CD14-positive monocyte (primary cell): ENCODE measurements at regions not wholly inside any gene's neighbourhood (a gene's known extent, or its start where the extent isn't known, plus 50 kb on each side); places are given as distances from the start of the nearest gene placed in this dataset.

ENCODE experiments used
- DNase-seq, 3 donors: peaks; one replicate each; pipeline ENCODE4 v3.0.0-alpha.2; 2011 to 2022
- H2AFZ ChIP-seq: 2 replicates; pipeline ENCODE4 v1.6.0; 2012; ENCODE audit warnings: mild to moderate bottlenecking, low read depth, low read length, inconsistent platforms; ENCODE audit not compliant: insufficient read depth, poor library complexity, severe bottlenecking
- H3K27ac ChIP-seq, 2 donors: 1 replicate in 1 of 2; 2 replicates in 1 of 2; pipeline ENCODE4 v1.5.1; 2012 to 2013; ENCODE audit warnings: low read length in 2 of 2, control low read depth in 1 of 2, inconsistent platforms in 1 of 2, low read depth in 1 of 2, mild to moderate bottlenecking in 1 of 2
- H3K27me3 ChIP-seq, 2 donors: one replicate each; pipeline versions ENCODE4 v1.6.0 to v1.6.1; 2011 to 2013; ENCODE audit warnings: low read length in 2 of 2; ENCODE audit not compliant: control insufficient read depth in 2 of 2, insufficient read depth in 2 of 2
- H3K36me3 ChIP-seq, 2 donors: replicated peaks in 1 of 2; 1 replicate in 1 of 2; 2 replicates in 1 of 2; pipeline versions ENCODE4 v1.5.1 to v1.6.1; 2012 to 2013; ENCODE audit warnings: low read length in 2 of 2, control low read depth in 1 of 2, inconsistent platforms in 1 of 2, mild to moderate bottlenecking in 1 of 2; ENCODE audit not compliant: insufficient read depth in 2 of 2, control insufficient read depth in 1 of 2
- H3K4me1 ChIP-seq, 2 donors: 1 replicate in 1 of 2; 2 replicates in 1 of 2; pipeline versions ENCODE4 v1.5.1 to v1.6.1; 2012 to 2013; ENCODE audit warnings: low read length in 2 of 2, control low read depth in 1 of 2, inconsistent platforms in 1 of 2, mild to moderate bottlenecking in 1 of 2, moderate library complexity in 1 of 2; ENCODE audit not compliant: insufficient read depth in 2 of 2, control insufficient read depth in 1 of 2
- H3K4me2 ChIP-seq: replicated peaks from 2 replicates; pipeline ENCODE3; 2012; ENCODE audit warnings: low read length, moderate library complexity, mild to moderate bottlenecking; ENCODE audit not compliant: poor library complexity, severe bottlenecking; ENCODE audit errors: extremely low read depth
- H3K4me3 ChIP-seq, 3 experiments: fragments of 200-600 bp in 1 of 3; sonication (generic) in 1 of 3; replicated peaks in 1 of 3; 1 replicate in 2 of 3; 2 replicates in 1 of 3; pipeline ENCODE4 v1.5.1; 2011 to 2013; ENCODE audit warnings: low read length in 3 of 3, mild to moderate bottlenecking in 3 of 3, control low read depth in 2 of 3, low read depth in 2 of 3, inconsistent platforms in 1 of 3, moderate library complexity in 1 of 3
- H3K79me2 ChIP-seq: 2 replicates; pipeline ENCODE4 v1.6.0; 2012; ENCODE audit warnings: mild to moderate bottlenecking, control low read depth, inconsistent platforms, low read length, moderate library complexity; ENCODE audit not compliant: insufficient read depth
- H3K9ac ChIP-seq: 2 replicates; pipeline ENCODE4 v1.6.0; 2017; ENCODE audit warnings: low read length, mild to moderate bottlenecking; ENCODE audit not compliant: insufficient read depth, poor library complexity, severe bottlenecking
- H3K9me3 ChIP-seq, 2 donors: replicated peaks in 1 of 2; 1 replicate in 1 of 2; 2 replicates in 1 of 2; pipeline versions ENCODE4 v1.5.1 to v1.6.1; 2012 to 2013; ENCODE audit warnings: low read length in 2 of 2, control low read depth in 1 of 2; ENCODE audit not compliant: control insufficient read depth in 1 of 2, insufficient read depth in 1 of 2
- H4K20me1 ChIP-seq: 2 replicates; pipeline ENCODE4 v1.6.0; 2012; ENCODE audit warnings: mild to moderate bottlenecking, low read length, control low read depth, moderate library complexity; ENCODE audit not compliant: insufficient read depth
- H3K27ac Mint-ChIP-seq, 7 donors: one replicate each; pipeline ENCODE4 v1.8.0; 2020; ENCODE audit warnings: mild to moderate bottlenecking in 7 of 7, mixed read lengths in 7 of 7, moderate library complexity in 6 of 7, inconsistent platforms in 2 of 7
- H3K27me3 Mint-ChIP-seq, 3 donors: one replicate each; pipeline ENCODE4 v1.8.0; 2021 to 2022; ENCODE audit warnings: low read depth in 3 of 3, mild to moderate bottlenecking in 3 of 3, mixed read lengths in 3 of 3, moderate library complexity in 3 of 3, inconsistent platforms in 1 of 3
- H3K36me3 Mint-ChIP-seq, 2 donors: one replicate each; pipeline ENCODE4 v1.8.0; 2020; ENCODE audit warnings: mixed read lengths in 2 of 2, inconsistent platforms in 1 of 2, mild to moderate bottlenecking in 1 of 2
- H3K4me1 Mint-ChIP-seq: one replicate; pipeline ENCODE4 v1.8.0; 2020; ENCODE audit warnings: mild to moderate bottlenecking, mixed read lengths
- H3K4me3 Mint-ChIP-seq, 2 donors: one replicate each; pipeline ENCODE4 v1.8.0; 2020; ENCODE audit warnings: mild to moderate bottlenecking in 2 of 2, mixed read lengths in 2 of 2, moderate library complexity in 1 of 2
- H3K9me3 Mint-ChIP-seq, 7 donors: one replicate each; pipeline ENCODE4 v1.8.0; 2020 to 2022; ENCODE audit warnings: mixed read lengths in 7 of 7, mild to moderate bottlenecking in 6 of 7, moderate library complexity in 6 of 7, inconsistent platforms in 2 of 7
- WGBS: methylation state at CpG from one replicate; pipeline ENCODE4 v1.1.5; 2013; ENCODE audit warnings: missing lambda C conversion rate; ENCODE audit not compliant: insufficient coverage; 5-methylcytosine and 5-hydroxymethylcytosine counted together
- intact Hi-C, 2 donors: fragments of 100-400 bp; cut with micrococcal nuclease; formaldehyde crosslinking; loops; one replicate each; pipeline versions ENCODE4 v1.15.0 to v1.15.1; 2023
- TF ChIP-seq, protein P1 (sequence below): fragments of 200-600 bp; IDR thresholded peaks from one replicate; pipeline ENCODE4 v1.8.0; 2022; ENCODE audit warnings: antibody characterized with exemption, mild to moderate bottlenecking

DNA sequence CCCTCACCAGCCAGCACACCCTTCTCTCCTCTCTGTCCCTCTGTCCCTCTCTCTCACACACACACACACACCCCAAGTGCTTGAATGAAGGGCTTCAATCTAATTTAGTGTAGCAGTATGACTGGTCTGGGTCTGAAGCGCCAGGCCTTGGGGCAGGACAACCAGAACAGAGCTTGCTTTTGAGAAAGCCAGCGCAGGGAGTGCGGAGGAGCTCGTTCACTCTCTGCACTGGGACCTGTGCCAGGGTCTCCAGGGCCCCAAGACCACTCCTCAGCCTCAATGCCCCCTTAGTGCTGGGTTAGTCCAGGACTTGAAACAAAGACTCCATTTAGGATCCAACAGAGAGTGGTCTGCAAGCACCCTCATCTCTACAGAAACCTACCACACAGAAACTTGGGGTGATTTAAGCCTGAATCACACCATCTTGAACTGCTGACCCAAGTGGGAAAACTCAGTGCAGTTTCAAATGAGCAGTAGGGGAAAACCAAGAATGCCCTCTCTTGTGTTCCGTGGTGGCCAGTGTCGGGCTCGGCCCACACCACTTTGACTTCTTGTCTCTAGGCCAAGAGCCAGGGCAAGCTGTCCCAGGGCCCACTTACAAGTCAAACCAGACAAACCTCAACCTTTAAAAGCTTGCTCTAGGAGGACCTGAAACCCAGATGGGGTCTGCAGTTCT is 66.6 kb upstream of the WIPF1 start:
- intact Hi-C loops, result no loop called here
- H3K27me3 Mint-ChIP-seq, result no peaks in the 10 kb centered on the region
- Histone ChIP-seq H4K20me1 (no peaks in the 10 kb centered on the region), H3K4me2 (peak overlapping the region; percentile 76), H2AFZ (peak overlapping the region; percentile 58), H3K79me2 (peaks cover 19% of the 10 kb centered on the region), H3K4me3 (peak overlapping the region in 1 of 3 experiments; percentile 60), H3K27ac (peak overlapping the region; percentile 71 to 76), H3K4me1 (peaks cover 72 to 79% of the 10 kb centered on the region in 2 donors), H3K9ac (no peak overlapping the region), H3K9me3 (no peaks in the 10 kb centered on the region), H3K36me3 (no peaks in the 10 kb centered on the region), H3K27me3 (no peaks in the 10 kb centered on the region)
- no peak for DNase-seq
- no peaks in the 10 kb centered on the region for H3K9me3 Mint-ChIP-seq
- H3K36me3 Mint-ChIP-seq, result no peaks in the 10 kb centered on the region
- peak overlapping the region; percentile 79 to 93 (median 85) for H3K27ac Mint-ChIP-seq
- 79% methylated on average over 7 of the region's 7 CpGs for WGBS
- TF ChIP-seq, protein P1, sequence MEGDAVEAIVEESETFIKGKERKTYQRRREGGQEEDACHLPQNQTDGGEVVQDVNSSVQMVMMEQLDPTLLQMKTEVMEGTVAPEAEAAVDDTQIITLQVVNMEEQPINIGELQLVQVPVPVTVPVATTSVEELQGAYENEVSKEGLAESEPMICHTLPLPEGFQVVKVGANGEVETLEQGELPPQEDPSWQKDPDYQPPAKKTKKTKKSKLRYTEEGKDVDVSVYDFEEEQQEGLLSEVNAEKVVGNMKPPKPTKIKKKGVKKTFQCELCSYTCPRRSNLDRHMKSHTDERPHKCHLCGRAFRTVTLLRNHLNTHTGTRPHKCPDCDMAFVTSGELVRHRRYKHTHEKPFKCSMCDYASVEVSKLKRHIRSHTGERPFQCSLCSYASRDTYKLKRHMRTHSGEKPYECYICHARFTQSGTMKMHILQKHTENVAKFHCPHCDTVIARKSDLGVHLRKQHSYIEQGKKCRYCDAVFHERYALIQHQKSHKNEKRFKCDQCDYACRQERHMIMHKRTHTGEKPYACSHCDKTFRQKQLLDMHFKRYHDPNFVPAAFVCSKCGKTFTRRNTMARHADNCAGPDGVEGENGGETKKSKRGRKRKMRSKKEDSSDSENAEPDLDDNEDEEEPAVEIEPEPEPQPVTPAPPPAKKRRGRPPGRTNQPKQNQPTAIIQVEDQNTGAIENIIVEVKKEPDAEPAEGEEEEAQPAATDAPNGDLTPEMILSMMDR, result no peak
- H3K4me1 Mint-ChIP-seq, result peaks cover 72% of the 10 kb centered on the region
- H3K4me3 Mint-ChIP-seq, result peak overlapping the region in 1 of 2 donors; percentile 88

DNA sequence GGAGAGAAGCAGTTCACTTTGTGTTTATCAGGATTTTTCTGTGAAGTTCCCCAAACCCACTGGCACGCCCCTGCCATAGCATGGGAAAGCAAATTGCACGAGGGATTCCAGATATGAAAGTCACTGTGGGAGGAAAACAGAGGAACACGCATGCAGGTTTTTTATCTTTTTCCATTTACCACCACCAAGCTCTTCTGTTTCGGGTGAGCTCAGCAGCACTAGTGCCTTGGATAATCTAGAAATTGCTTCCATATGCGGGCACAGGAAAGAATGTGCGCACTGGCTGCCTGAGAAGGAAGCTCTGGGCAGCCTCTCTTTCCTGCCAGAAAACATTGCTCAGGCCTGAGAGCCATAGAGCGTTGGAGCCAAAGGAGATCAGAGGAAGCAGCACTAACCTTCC is 65.9 kb upstream of the WIPF1 start:
- H3K9me3 Mint-ChIP-seq, result no peaks in the 10 kb centered on the region
- H3K27ac Mint-ChIP-seq, result peak overlapping the region; percentile 79 to 93 (median 85)
- Histone ChIP-seq H3K4me2 (peak overlapping the region; percentile 76), H3K27ac (peak overlapping the region; percentile 71 to 76), H3K4me3 (peak overlapping the region in 1 of 3 experiments; percentile 60), H3K4me1 (peaks cover 71 to 80% of the 10 kb centered on the region in 2 donors), H3K27me3 (no peaks in the 10 kb centered on the region), H3K36me3 (no peaks in the 10 kb centered on the region), H4K20me1 (no peaks in the 10 kb centered on the region), H2AFZ (peak overlapping the region; percentile 58), H3K9ac (peak overlapping the region; percentile 28), H3K79me2 (peaks cover 14% of the 10 kb centered on the region), H3K9me3 (no peaks in the 10 kb centered on the region)
- H3K4me3 Mint-ChIP-seq, result peak overlapping the region; percentile 31 to 88
- no peaks in the 10 kb centered on the region for H3K36me3 Mint-ChIP-seq
- intact Hi-C loops, result no loop called here
- no peaks in the 10 kb centered on the region for H3K27me3 Mint-ChIP-seq
- peaks cover 74% of the 10 kb centered on the region for H3K4me1 Mint-ChIP-seq
- DNase-seq, result peak in 1 of 3 donors; percentile 16
- TF ChIP-seq, protein P1, result no peak
- 4% methylated on average over 4 of the region's 7 CpGs for WGBS
